SU-DHL-6 (cell line): ENCODE measurements at regions not wholly inside any gene's neighbourhood (a gene's known extent, or its start where the extent isn't known, plus 50 kb on each side); places are given as distances from the start of the nearest gene placed in this dataset.

Experiments used
- CTCF ChIP-seq: fragments of 200-600 bp; sonication (generic); IDR thresholded peaks from one replicate; pipeline ENCODE4 v1.5.1; 2017; ENCODE audit warnings: antibody characterized with exemption, mild to moderate bottlenecking, low read length, moderate library complexity; ENCODE audit not compliant: insufficient read depth, poor library complexity, severe bottlenecking
- EZH2phosphoT487 ChIP-seq: fragments of 200-600 bp; sonication (generic), shearing (Covaris generic); conservative IDR thresholded peaks from 2 replicates; pipeline ENCODE4 v1.6.1; 2018; ENCODE audit warnings: mild to moderate bottlenecking, antibody characterized with exemption, low read length, moderate library complexity, mixed read lengths

DNA sequence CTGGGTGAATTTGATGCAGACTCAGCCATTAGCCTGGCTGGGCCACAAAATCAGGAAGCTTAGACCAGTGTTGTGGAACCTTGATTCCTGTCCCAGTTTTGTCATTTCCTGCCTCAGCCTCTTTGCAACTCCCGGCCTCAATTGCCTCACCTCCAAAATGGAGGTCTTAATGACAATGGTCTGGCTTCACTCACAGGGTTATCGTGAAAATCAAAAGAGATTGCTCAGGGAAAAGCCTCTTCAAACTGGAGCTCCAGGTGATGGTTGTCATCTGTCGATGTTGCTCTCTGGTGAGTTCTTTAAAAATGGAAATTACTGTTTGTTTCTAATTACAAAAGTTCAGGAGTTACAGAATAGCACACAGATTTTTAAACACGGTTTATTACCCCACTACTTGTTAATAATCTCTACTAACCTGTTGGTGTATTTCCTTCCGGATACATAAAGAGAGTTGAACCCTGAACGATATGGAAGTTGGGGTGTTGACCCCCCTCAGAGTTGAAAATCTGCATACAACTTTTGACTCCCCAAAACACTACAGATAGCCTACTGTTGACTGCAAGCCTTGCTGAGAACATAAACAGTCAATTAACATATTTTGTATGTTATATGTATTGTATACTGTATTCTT lies 109.9 kb upstream of the CPEB4 start:
- no peak for TF ChIP-seq CTCF
- no peak for TF ChIP-seq EZH2phosphoT487
